ENCODE measurements at regions not wholly inside any gene's neighbourhood (a gene's known extent, or its start where the extent isn't known, plus 50 kb on each side); places are given as distances from the start of the nearest gene placed in this dataset.
"Not testable (repeated sequence)": the region's sequence is repeated elsewhere in the genome, so short reads cannot be mapped to it uniquely, and the experiment has no call there.

- no peak overlapping the region for H3K4me3 ChIP-seq
- TF ChIP-seq CTCF (IDR thresholded peaks at IDR 0.05) = no peak
- H3K27ac ChIP-seq = no peak overlapping the region
- no peak for DNase-seq (ENCODE audit: low spot score)
Measured at GRCh38 chr3:95738045-95738444, 1076.3 kb upstream of the EPHA6 start.

DNA sequence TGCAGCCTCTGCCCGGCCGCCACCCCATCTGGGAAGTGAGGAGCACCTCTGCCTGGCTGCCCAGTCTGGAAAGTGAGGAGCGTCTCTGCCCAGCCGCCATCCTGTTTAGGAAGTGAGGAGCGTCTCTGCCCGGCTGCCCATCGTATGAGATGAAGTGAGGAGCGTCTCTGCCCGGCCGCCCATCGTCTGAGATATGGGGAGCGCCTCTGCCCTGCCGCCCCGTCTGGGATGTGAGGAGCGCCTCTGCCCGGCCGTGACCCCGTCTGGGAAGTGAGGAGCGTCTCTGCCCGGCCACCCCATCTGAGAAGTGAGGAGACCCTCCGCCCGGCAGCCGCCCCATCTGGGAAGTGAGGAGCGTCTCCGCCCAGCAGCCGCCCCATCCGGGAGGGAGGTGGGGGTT lies 1069.5 kb upstream of the EPHA6 start:
- H3K27ac ChIP-seq; H3K4me3 ChIP-seq; DNase-seq (ENCODE audit: low spot score): not testable (repeated sequence)

- Histone ChIP-seq H3K4me3 (no peak overlapping the region), H3K27ac (no peak overlapping the region)
- TF ChIP-seq CTCF (IDR thresholded peaks at IDR 0.05) = no peak
- DNase-seq (ENCODE audit: low spot score) = no peak
Measured at GRCh38 chr3:95750097-95750496, 1064.3 kb upstream of the EPHA6 start.

GRCh38 chr3:95751509-95751908 lies 1062.9 kb upstream of the EPHA6 start:
- H3K4me3 ChIP-seq = no peak overlapping the region
- H3K27ac ChIP-seq = no peak overlapping the region
- no peak for DNase-seq (ENCODE audit: low spot score)
- TF ChIP-seq CTCF (IDR thresholded peaks at IDR 0.05) = no peak

GRCh38 chr3:95752199-95752598 lies 1062.2 kb upstream of the EPHA6 start:
- H3K27ac ChIP-seq = no peak overlapping the region
- DNase-seq (ENCODE audit: low spot score) = no peak
- no peak for TF ChIP-seq CTCF (IDR thresholded peaks at IDR 0.05)
- no peak overlapping the region for H3K4me3 ChIP-seq

- no peak for TF ChIP-seq CTCF (IDR thresholded peaks at IDR 0.05)
- H3K4me3 ChIP-seq = no peak overlapping the region
- H3K27ac ChIP-seq = no peak overlapping the region
- no peak for DNase-seq (ENCODE audit: low spot score)
Measured at GRCh38 chr3:95758707-95759106, 1055.7 kb upstream of the EPHA6 start.

- DNase-seq (ENCODE audit: low spot score) = no peak
- Histone ChIP-seq H3K4me3 (no peak overlapping the region), H3K27ac (no peak overlapping the region)
- TF ChIP-seq CTCF (IDR thresholded peaks at IDR 0.05) = no peak
Measured at GRCh38 chr3:95759614-95760301, 1054.6 kb upstream of the EPHA6 start.

All from coronary artery (tissue), 2 donors.